ENCODE measurements at regions not wholly inside any gene's neighbourhood (a gene's known extent, or its start where the extent isn't known, plus 50 kb on each side); places are given as distances from the start of the nearest gene placed in this dataset.

DNA sequence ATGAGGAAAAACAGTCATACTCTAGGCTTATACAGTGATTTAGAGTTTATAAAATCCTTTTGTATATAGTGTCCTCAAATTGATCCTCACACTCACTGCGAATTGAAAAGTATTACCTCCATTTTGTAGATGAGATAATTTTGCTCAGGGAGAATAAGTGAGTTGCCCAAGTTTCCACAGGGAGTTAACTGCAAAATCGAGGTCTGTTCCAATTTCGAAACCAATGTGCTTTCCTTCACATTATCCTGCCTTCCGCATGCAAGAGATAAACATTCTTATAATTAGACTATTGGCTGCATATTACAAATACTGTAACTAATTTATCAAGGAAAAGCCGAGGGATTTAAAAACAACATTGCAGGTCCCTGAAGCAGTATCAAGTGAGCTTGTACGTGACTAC is 667.0 kb downstream of the SQOR start:
- ChIA-PET POLR2A (ENCODE audit: partially characterized antibody) (no interaction called here), CTCF (ENCODE audit: partially characterized antibody) (interaction anchor here (0.5 to 2.3 kb wide), 7 partner anchors 8 to 638 kb away, joined by 3 to 14 read pairs (median 4); no protein-coding TSS in a partner anchor)
- Histone ChIP-seq H3K27ac (ENCODE audit: low read depth, low read length) (no peak overlapping the region), H4K5ac (ENCODE audit: insufficient read length, low read depth, low read length) (no peak overlapping the region), H2BK15ac (ENCODE audit: low read length) (no peak overlapping the region), H3K4ac (replicated peaks; ENCODE audit: insufficient read length, low read depth, low read length) (no peak overlapping the region), H3K23me2 (ENCODE audit: low read depth, low read length) (no peaks in the 10 kb centered on the region), H3K36me3 (ENCODE audit: control insufficient read depth in 2 of 4, insufficient read depth in 4 of 4, low read length in 3 of 4) (no peaks in the 10 kb centered on the region), H3K4me2 (ENCODE audit: insufficient read depth in 1 of 2, low read depth in 2 of 2, low read length in 2 of 2) (no peak overlapping the region), H4K91ac (replicated peaks; ENCODE audit: insufficient read length, low read length) (no peak overlapping the region), H4K20me1 (replicated peaks in 1 of 2; ENCODE audit: control insufficient read depth in 1 of 2, insufficient read depth in 2 of 2, low read length in 2 of 2) (no peaks in the 10 kb centered on the region), H3K56ac (replicated peaks; ENCODE audit: insufficient read length, low read depth, low read length) (no peak overlapping the region), H3K4me3 (ENCODE audit: extremely low read depth in 1 of 4, insufficient read depth in 2 of 4, low read depth in 3 of 4, low read length in 4 of 4) (no peak overlapping the region), H3K27me3 (replicated peaks in 1 of 4; ENCODE audit: control insufficient read depth in 3 of 4, extremely low read depth in 1 of 4, insufficient read depth in 3 of 4, low read length in 3 of 4) (no peaks in the 10 kb centered on the region), H3K9ac (replicated peaks in 1 of 4; ENCODE audit: extremely low read depth in 1 of 4, low read depth in 3 of 4, low read length in 3 of 4) (no peak overlapping the region), H3K18ac (ENCODE audit: extremely low read depth, low read length) (no peak overlapping the region), H3K9me3 (ENCODE audit: insufficient read depth in 2 of 2, low read depth in 1 of 2, low read length in 1 of 2) (no peaks in the 10 kb centered on the region), H4K8ac (ENCODE audit: extremely low read depth, insufficient read depth, low read length) (no peak overlapping the region), H2AFZ (ENCODE audit: low read length) (no peak overlapping the region), H3K14ac (ENCODE audit: insufficient read length) (no peak overlapping the region), H2BK120ac (replicated peaks; ENCODE audit: low read depth, low read length) (no peak overlapping the region), H3K23ac (ENCODE audit: insufficient read length) (no peak overlapping the region), H3K79me1 (ENCODE audit: low read depth, low read length) (no peaks in the 10 kb centered on the region), H3K79me2 (ENCODE audit: control insufficient read depth in 1 of 2, insufficient read depth in 2 of 2, low read length in 2 of 2) (no peaks in the 10 kb centered on the region), H2BK20ac (ENCODE audit: low read length) (no peak overlapping the region), H2BK5ac (ENCODE audit: low read depth, low read length) (no peak overlapping the region), H2AK5ac (ENCODE audit: low read depth, low read length) (no peak overlapping the region), H3K4me1 (replicated peaks in 1 of 4; ENCODE audit: control insufficient read depth in 3 of 4, insufficient read depth in 4 of 4, low read length in 3 of 4) (peaks cover 0 to 6% (median 0%) of the 10 kb centered on the region in 4 experiments; a peak in 2 of 7 replicates), H2BK12ac (ENCODE audit: low read depth, low read length) (no peak overlapping the region)
- 91% methylated on average over 6 of the region's 6 CpGs; no CpG with 5 or more reads in 1 of the 2 experiments for WGBS, 2 experiments (ENCODE audit: extremely low coverage in 1 of 2, insufficient coverage in 1 of 2, insufficient read length in 1 of 2, insufficient replicate concordance in 2 of 2, low coverage in 1 of 2, low lambda C conversion rate in 2 of 2, missing lambda C conversion rate in 1 of 2)
- FAIRE-seq = no peak
- no peak for DNase-seq (ENCODE audit: low read depth in 1 of 2, low spot score in 2 of 2)
- TF ChIP-seq RXRA (IDR thresholded peaks at IDR 0.05; ENCODE audit: insufficient read depth, low read depth, low read length) (no peak), BACH1 (IDR thresholded peaks at IDR 0.05; ENCODE audit: low read length) (no peak)

Data from H1 (cell line).